H9 (cell line): ENCODE measurements at regions not wholly inside any gene's neighbourhood (a gene's known extent, or its start where the extent isn't known, plus 50 kb on each side); places are given as distances from the start of the nearest gene placed in this dataset.
A peak's percentile ranks its signal among the peaks of the same experiment; 100 is the strongest.

ENCODE experiments used
- DNase-seq: peaks from one replicate; pipeline ENCODE4 v3.0.0-alpha.2; 2017
- H2AFZ ChIP-seq: one replicate; pipeline ENCODE4 v1.6.1; 2013; ENCODE audit warnings: mild to moderate bottlenecking, low read length, control low read depth, moderate library complexity
- H2AK5ac ChIP-seq: 2 replicates; pipeline ENCODE4 v1.6.1; 2013; ENCODE audit warnings: low read length, control low read depth, mixed read lengths; ENCODE audit not compliant: insufficient read length
- H2BK120ac ChIP-seq: one replicate; pipeline ENCODE4 v1.6.1; 2013; ENCODE audit warnings: low read depth, mild to moderate bottlenecking, low read length, control low read depth, inconsistent platforms; ENCODE audit not compliant: poor library complexity, severe bottlenecking
- H2BK12ac ChIP-seq: 2 replicates; pipeline ENCODE4 v1.6.1; 2013; ENCODE audit warnings: low read length, control low read depth, mixed read lengths, low read depth; ENCODE audit not compliant: insufficient read length
- H2BK15ac ChIP-seq: 2 replicates; pipeline ENCODE4 v1.6.1; 2013; ENCODE audit warnings: low read depth, low read length, control low read depth
- H2BK20ac ChIP-seq: one replicate; pipeline ENCODE4 v1.6.1; 2013; ENCODE audit warnings: low read depth, mild to moderate bottlenecking, low read length, control low read depth, inconsistent platforms; ENCODE audit not compliant: poor library complexity, severe bottlenecking
- H2BK5ac ChIP-seq: 2 replicates; pipeline ENCODE4 v1.6.1; 2013; ENCODE audit warnings: low read length, control low read depth, mixed read lengths; ENCODE audit not compliant: insufficient read length
- H3K14ac ChIP-seq: 2 replicates; pipeline ENCODE4 v1.6.1; 2013; ENCODE audit warnings: low read length, control low read depth; ENCODE audit not compliant: insufficient read depth
- H3K18ac ChIP-seq: 2 replicates; pipeline ENCODE4 v1.6.1; 2013; ENCODE audit warnings: low read depth, mild to moderate bottlenecking, mixed read lengths, low read length, control low read depth; ENCODE audit not compliant: insufficient read length
- H3K23ac ChIP-seq: 2 replicates; pipeline ENCODE4 v1.6.1; 2013; ENCODE audit warnings: low read length, control low read depth, mixed read lengths, low read depth; ENCODE audit not compliant: insufficient read length
- H3K23me2 ChIP-seq: 2 replicates; pipeline ENCODE4 v1.6.1; 2013; ENCODE audit warnings: low read depth, mild to moderate bottlenecking, mixed read lengths, low read length, control low read depth; ENCODE audit not compliant: insufficient read length, poor library complexity, severe bottlenecking
- H3K27ac ChIP-seq: 2 replicates; pipeline ENCODE4 v1.5.1; 2013; ENCODE audit warnings: low read length, control low read depth, mixed read lengths, low read depth; ENCODE audit not compliant: insufficient read length
- H3K27me3 ChIP-seq: 2 replicates; pipeline ENCODE4 v1.6.1; 2013; ENCODE audit warnings: low read length, control low read depth, inconsistent platforms; ENCODE audit not compliant: insufficient read depth
- H3K4ac ChIP-seq: 2 replicates; pipeline ENCODE4 v1.6.1; 2013; ENCODE audit warnings: low read depth, mild to moderate bottlenecking, control low read depth, inconsistent platforms, low read length, moderate library complexity
- H3K4me1 ChIP-seq: 2 replicates; pipeline ENCODE4 v1.6.1; 2013; ENCODE audit warnings: low read length, control low read depth, inconsistent platforms; ENCODE audit not compliant: insufficient read depth
- H3K4me2 ChIP-seq: 2 replicates; pipeline ENCODE4 v1.6.1; 2013; ENCODE audit warnings: low read length, control low read depth, mixed read lengths; ENCODE audit not compliant: insufficient read length, insufficient read depth
- H3K56ac ChIP-seq: 2 replicates; pipeline ENCODE4 v1.6.1; 2013; ENCODE audit warnings: low read depth, mild to moderate bottlenecking, mixed read lengths, low read length, control low read depth; ENCODE audit not compliant: insufficient read length
- H3K79me1 ChIP-seq: 2 replicates; pipeline ENCODE4 v1.6.1; 2013; ENCODE audit warnings: low read depth, mild to moderate bottlenecking, moderate library complexity, low read length, control low read depth, inconsistent platforms; ENCODE audit not compliant: insufficient read depth, poor library complexity, severe bottlenecking
- H3K79me2 ChIP-seq: 2 replicates; pipeline ENCODE4 v1.6.1; 2013; ENCODE audit warnings: low read length, control low read depth, inconsistent platforms; ENCODE audit not compliant: insufficient read depth
- H3K9ac ChIP-seq: 2 replicates; pipeline ENCODE4 v1.6.1; 2013; ENCODE audit warnings: low read length, control low read depth, mixed read lengths; ENCODE audit not compliant: insufficient read length; ENCODE audit errors: extremely low read depth
- H3K9me3 ChIP-seq: one replicate; pipeline ENCODE4 v1.6.1; 2013; ENCODE audit warnings: low read depth, low read length, inconsistent platforms; ENCODE audit not compliant: control insufficient read depth
- H3T11ph ChIP-seq: one replicate; pipeline ENCODE4 v1.6.1; 2013; ENCODE audit warnings: mild to moderate bottlenecking, low read length, control low read depth, inconsistent platforms
- H4K20me1 ChIP-seq: one replicate; pipeline ENCODE4 v1.6.1; 2013; ENCODE audit not compliant: control insufficient read depth, insufficient read length, insufficient read depth
- H4K5ac ChIP-seq: 2 replicates; pipeline ENCODE4 v1.6.1; 2013; ENCODE audit warnings: low read depth, mild to moderate bottlenecking, mixed read lengths, low read length, control low read depth; ENCODE audit not compliant: insufficient read length
- H4K8ac ChIP-seq: replicated peaks from 2 replicates; pipeline ENCODE4 v1.6.1; 2013; ENCODE audit warnings: low read length, control low read depth, mixed read lengths, low read depth; ENCODE audit not compliant: insufficient read length
- H4K91ac ChIP-seq: 2 replicates; pipeline ENCODE4 v1.6.1; 2013; ENCODE audit warnings: low read depth, mild to moderate bottlenecking, moderate library complexity, mixed read lengths, low read length, control low read depth; ENCODE audit not compliant: insufficient read length
- H3K27ac Mint-ChIP-seq, 3 experiments: 2 replicates in 2 of 3; 3 replicates in 1 of 3; pipeline ENCODE4 v1.8.0; 2020 to 2021; ENCODE audit warnings: mixed read lengths in 3 of 3, mild to moderate bottlenecking in 1 of 3, moderate library complexity in 1 of 3
- H3K27me3 Mint-ChIP-seq: 2 replicates; pipeline ENCODE4 v1.8.0; 2021; ENCODE audit warnings: low read depth, mild to moderate bottlenecking, moderate library complexity, mixed read lengths
- H3K36me3 Mint-ChIP-seq, 3 experiments: 2 replicates in 2 of 3; 3 replicates in 1 of 3; pipeline ENCODE4 v1.8.0; 2020 to 2021; ENCODE audit warnings: low read depth in 3 of 3, mixed read lengths in 3 of 3; ENCODE audit not compliant: insufficient read depth in 1 of 3
- H3K4me1 Mint-ChIP-seq, 2 experiments: 2 replicates each; pipeline ENCODE4 v1.8.0; 2020; ENCODE audit warnings: mixed read lengths in 2 of 2
- H3K4me3 Mint-ChIP-seq, 2 experiments: 2 replicates in 1 of 2; 3 replicates in 1 of 2; pipeline ENCODE4 v1.8.0; 2020 to 2021; ENCODE audit warnings: mild to moderate bottlenecking in 2 of 2, mixed read lengths in 2 of 2, moderate library complexity in 1 of 2
- H3K9me3 Mint-ChIP-seq, 2 experiments: 2 replicates in 1 of 2; 3 replicates in 1 of 2; pipeline ENCODE4 v1.8.0; 2020; ENCODE audit warnings: mild to moderate bottlenecking in 2 of 2, mixed read lengths in 2 of 2, moderate library complexity in 1 of 2
- WGBS: extraction: QIAGEN DNeasy Blood & Tissue Kit; methylation state at CpG from one replicate; pipeline ENCODE4 v1.1.7; 2013; ENCODE audit warnings: missing lambda C conversion rate, low lambda C conversion rate, mixed read lengths; ENCODE audit not compliant: insufficient read length; ENCODE audit errors: extremely low coverage; 5-methylcytosine and 5-hydroxymethylcytosine counted together
- TF ChIP-seq, protein P1 (sequence below): fragments of 200-600 bp; sonication (generic); conservative IDR thresholded peaks from 3 replicates; pipeline ENCODE4 v1.8.0; 2021; ENCODE audit warnings: antibody characterized with exemption, mild to moderate bottlenecking

DNA sequence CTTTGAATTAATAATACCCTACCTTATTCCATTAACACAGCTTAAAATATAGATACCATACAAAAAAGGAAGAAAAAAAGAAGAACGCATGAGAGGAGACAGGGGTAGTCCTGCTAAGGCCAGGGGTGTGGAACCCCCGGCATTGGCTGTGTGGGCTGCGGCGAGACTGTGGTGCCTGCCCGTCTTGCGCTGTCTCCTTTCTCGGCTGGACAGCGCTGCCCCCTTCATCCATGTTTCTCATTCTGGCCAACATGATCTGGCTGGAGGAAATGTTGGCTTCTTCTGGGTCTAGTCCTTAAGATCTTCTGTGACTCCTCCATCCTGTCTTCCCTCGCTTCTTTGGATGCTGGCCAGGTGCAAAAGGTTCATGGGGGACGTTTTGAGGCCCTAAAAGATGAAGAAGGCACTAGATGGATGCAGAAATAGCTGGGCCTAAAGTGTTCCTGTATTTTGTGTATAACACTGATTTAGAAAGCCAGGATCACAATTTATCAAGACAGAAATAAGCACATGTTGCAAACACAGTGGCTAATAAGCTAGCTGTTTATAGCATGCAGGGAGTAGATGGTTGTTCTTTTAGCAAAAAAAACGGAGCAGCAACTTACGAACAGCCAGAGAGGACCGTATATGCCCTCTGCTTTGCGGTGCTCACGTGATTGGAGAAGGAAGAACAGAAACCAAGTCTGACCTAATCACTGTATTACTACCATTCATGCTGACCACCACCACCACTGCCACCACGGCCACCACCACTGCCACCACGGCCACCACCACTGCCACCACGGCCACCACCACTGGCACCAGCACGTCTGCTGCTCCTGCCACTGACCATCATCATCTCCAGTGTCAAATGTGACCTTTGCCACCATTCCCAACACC lies 71.7 kb upstream of the ASB18 start:
- Mint-ChIP-seq H3K36me3 (peaks cover 8 to 18% (median 10%) of the 10 kb centered on the region in 3 experiments), H3K27ac (no peak overlapping the region), H3K27me3 (no peaks in the 10 kb centered on the region), H3K4me1 (peaks cover 7 to 9% of the 10 kb centered on the region in 2 experiments), H3K4me3 (no peak overlapping the region), H3K9me3 (peaks cover 9 to 14% of the 10 kb centered on the region in 2 experiments; a peak in 4 of 5 replicates)
- no peak overlapping the region for H3K4ac ChIP-seq
- H3K23ac ChIP-seq, result no peak overlapping the region
- H4K8ac ChIP-seq, result no peak overlapping the region
- no peaks in the 10 kb centered on the region for H4K20me1 ChIP-seq
- H3K9ac ChIP-seq, result no peak overlapping the region
- no peak overlapping the region for H3K27ac ChIP-seq
- no peak for DNase-seq
- no peak overlapping the region for H2BK5ac ChIP-seq
- no peak overlapping the region for H2BK15ac ChIP-seq
- H3K18ac ChIP-seq, result no peak overlapping the region
- H4K5ac ChIP-seq, result no peak overlapping the region
- peak overlapping the region; percentile 24; the same call in 1 of the 2 replicates for H3K14ac ChIP-seq
- no peaks in the 10 kb centered on the region for H3K79me1 ChIP-seq
- H2BK120ac ChIP-seq, result no peak overlapping the region
- no peaks in the 10 kb centered on the region for H3K23me2 ChIP-seq
- no peaks in the 10 kb centered on the region for H3K4me1 ChIP-seq
- H3T11ph ChIP-seq, result no peak overlapping the region
- TF ChIP-seq, protein P1, sequence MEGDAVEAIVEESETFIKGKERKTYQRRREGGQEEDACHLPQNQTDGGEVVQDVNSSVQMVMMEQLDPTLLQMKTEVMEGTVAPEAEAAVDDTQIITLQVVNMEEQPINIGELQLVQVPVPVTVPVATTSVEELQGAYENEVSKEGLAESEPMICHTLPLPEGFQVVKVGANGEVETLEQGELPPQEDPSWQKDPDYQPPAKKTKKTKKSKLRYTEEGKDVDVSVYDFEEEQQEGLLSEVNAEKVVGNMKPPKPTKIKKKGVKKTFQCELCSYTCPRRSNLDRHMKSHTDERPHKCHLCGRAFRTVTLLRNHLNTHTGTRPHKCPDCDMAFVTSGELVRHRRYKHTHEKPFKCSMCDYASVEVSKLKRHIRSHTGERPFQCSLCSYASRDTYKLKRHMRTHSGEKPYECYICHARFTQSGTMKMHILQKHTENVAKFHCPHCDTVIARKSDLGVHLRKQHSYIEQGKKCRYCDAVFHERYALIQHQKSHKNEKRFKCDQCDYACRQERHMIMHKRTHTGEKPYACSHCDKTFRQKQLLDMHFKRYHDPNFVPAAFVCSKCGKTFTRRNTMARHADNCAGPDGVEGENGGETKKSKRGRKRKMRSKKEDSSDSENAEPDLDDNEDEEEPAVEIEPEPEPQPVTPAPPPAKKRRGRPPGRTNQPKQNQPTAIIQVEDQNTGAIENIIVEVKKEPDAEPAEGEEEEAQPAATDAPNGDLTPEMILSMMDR, result no peak
- no peaks in the 10 kb centered on the region for H3K79me2 ChIP-seq
- no peak overlapping the region for H4K91ac ChIP-seq
- WGBS, result no CpG with 5 or more reads among the region's 19 CpGs
- H3K4me2 ChIP-seq, result no peak overlapping the region
- no peak overlapping the region for H3K56ac ChIP-seq
- no peaks in the 10 kb centered on the region for H3K9me3 ChIP-seq
- no peaks in the 10 kb centered on the region for H3K27me3 ChIP-seq
- H2AK5ac ChIP-seq, result no peak overlapping the region
- H2BK20ac ChIP-seq, result no peak overlapping the region
- no peak overlapping the region for H2AFZ ChIP-seq
- H2BK12ac ChIP-seq, result no peak overlapping the region
